Common myeloid progenitor, CD34-positive (primary cell): ENCODE measurements at regions not wholly inside any gene's neighbourhood (a gene's known extent, or its start where the extent isn't known, plus 50 kb on each side); places are given as distances from the start of the nearest gene placed in this dataset.

ENCODE experiments used
- CTCF ChIA-PET: fragments of 350-600 bp; sonication (Branson Sonifier 250); formaldehyde crosslinking; loops from one replicate; lab custom pipeline; 2021; ENCODE audit warnings: antibody characterized with exemption; lab: Charles Lee
- POLR2A ChIA-PET: fragments of 350-600 bp; sonication (Branson Sonifier 250); formaldehyde crosslinking; loops from one replicate; lab custom pipeline; 2021; ENCODE audit warnings: antibody characterized with exemption; lab: Charles Lee
- DNase-seq, 3 donors: peaks; one replicate each; pipeline versions ENCODE4 v3.0.0 to v3.0.0-alpha.2; 2013
- H3K27ac ChIP-seq, 2 experiments: 1 replicate in 1 of 2; 2 replicates in 1 of 2; pipeline ENCODE4 v1.7.0; 2013; ENCODE audit warnings: inconsistent platforms in 2 of 2, low read length in 2 of 2, mild to moderate bottlenecking in 2 of 2, low read depth in 1 of 2, moderate library complexity in 1 of 2; ENCODE audit not compliant: severe bottlenecking in 2 of 2, insufficient read depth in 1 of 2, poor library complexity in 1 of 2
- H3K27me3 ChIP-seq, 5 experiments: replicated peaks in 2 of 5; 1 replicate in 3 of 5; 2 replicates in 2 of 5; pipeline versions ENCODE4 v1.6.1 to v1.7.0; 2013; ENCODE audit warnings: low read length in 4 of 5, mild to moderate bottlenecking in 2 of 5, moderate library complexity in 2 of 5, inconsistent platforms in 1 of 5; ENCODE audit not compliant: insufficient read depth in 5 of 5, control insufficient read depth in 4 of 5
- H3K36me3 ChIP-seq, 4 experiments: 1 replicate in 2 of 4; 2 replicates in 2 of 4; pipeline versions ENCODE4 v1.6.1 to v1.7.0; 2013; ENCODE audit warnings: low read length in 3 of 4, control low read depth in 1 of 4, mild to moderate bottlenecking in 1 of 4; ENCODE audit not compliant: control insufficient read depth in 4 of 4, insufficient read depth in 4 of 4
- H3K4me1 ChIP-seq, 4 experiments: 1 replicate in 3 of 4; 2 replicates in 1 of 4; pipeline versions ENCODE4 v1.6.1 to v1.7.1; 2013; ENCODE audit warnings: low read length in 3 of 4, mild to moderate bottlenecking in 3 of 4, control low read depth in 1 of 4, inconsistent platforms in 1 of 4, moderate library complexity in 1 of 4; ENCODE audit not compliant: control insufficient read depth in 4 of 4, insufficient read depth in 4 of 4; ENCODE audit errors: control extremely low read depth in 1 of 4
- H3K4me3 ChIP-seq, 7 experiments: 1 replicate in 4 of 7; 2 replicates in 3 of 7; pipeline versions ENCODE4 v1.5.1 to v1.7.0; 2013; ENCODE audit warnings: mild to moderate bottlenecking in 7 of 7, low read length in 6 of 7, moderate library complexity in 6 of 7, inconsistent platforms in 2 of 7, low read depth in 2 of 7, control low read depth in 1 of 7; ENCODE audit not compliant: insufficient read depth in 4 of 7, control insufficient read depth in 1 of 7; ENCODE audit errors: extremely low read depth in 1 of 7
- H3K9me3 ChIP-seq, 5 experiments: 1 replicate in 4 of 5; 2 replicates in 1 of 5; pipeline versions ENCODE4 v1.6.1 to v1.7.1; 2013; ENCODE audit warnings: low read length in 4 of 5, mild to moderate bottlenecking in 2 of 5, inconsistent platforms in 1 of 5, low read depth in 1 of 5, moderate library complexity in 1 of 5; ENCODE audit not compliant: control insufficient read depth in 4 of 5, insufficient read depth in 2 of 5; ENCODE audit errors: control extremely low read depth in 1 of 5
- WGBS: methylation state at CpG from one replicate; pipeline ENCODE4 v1.1.5; 2013; ENCODE audit not compliant: insufficient coverage; 5-methylcytosine and 5-hydroxymethylcytosine counted together

DNA sequence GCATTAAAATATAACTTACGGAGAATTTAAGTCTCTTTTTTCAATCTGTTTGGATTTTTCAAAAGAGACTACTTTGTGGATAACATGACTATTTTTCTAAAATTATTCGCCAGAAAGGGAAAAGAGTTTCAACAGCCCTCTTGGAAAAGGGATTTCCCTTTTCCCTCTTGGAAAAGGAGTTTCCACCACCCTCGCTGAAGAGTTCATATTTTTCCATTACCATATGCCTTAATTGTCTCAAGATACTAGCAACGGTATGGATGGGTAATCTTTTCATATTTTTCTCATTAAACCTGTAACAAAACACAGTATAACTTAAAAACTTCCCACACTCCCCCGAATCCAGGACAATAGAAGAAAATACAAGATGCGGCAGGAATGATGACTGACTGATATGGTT lies 66.1 kb upstream of the SPATA12 start:
- H3K9me3 ChIP-seq: no peaks in the 10 kb centered on the region
- no peak overlapping the region for H3K27ac ChIP-seq
- H3K36me3 ChIP-seq: no peaks in the 10 kb centered on the region
- no peaks in the 10 kb centered on the region for H3K27me3 ChIP-seq
- ChIA-PET POLR2A (no interaction called here), CTCF (interaction anchor here (0.9 to 3.4 kb wide), 6 partner anchors 11 to 178 kb away, joined by 3 to 33 read pairs (median 10); no protein-coding TSS in a partner anchor)
- no peak for DNase-seq
- no peak overlapping the region for H3K4me3 ChIP-seq
- 94% methylated on average over 3 of the region's 6 CpGs for WGBS
- peaks cover 0 to 7% (median 2%) of the 10 kb centered on the region in 4 experiments for H3K4me1 ChIP-seq

GRCh38 chr3:56990641-56991015 lies 69.8 kb upstream of the SPATA12 start:
- 48% methylated on average over 2 of the region's 3 CpGs for WGBS
- POLR2A ChIA-PET: interaction anchor here (0.6 kb wide), 1 partner anchor 288 kb away, joined by 3 read pairs; no protein-coding TSS in a partner anchor

DNA sequence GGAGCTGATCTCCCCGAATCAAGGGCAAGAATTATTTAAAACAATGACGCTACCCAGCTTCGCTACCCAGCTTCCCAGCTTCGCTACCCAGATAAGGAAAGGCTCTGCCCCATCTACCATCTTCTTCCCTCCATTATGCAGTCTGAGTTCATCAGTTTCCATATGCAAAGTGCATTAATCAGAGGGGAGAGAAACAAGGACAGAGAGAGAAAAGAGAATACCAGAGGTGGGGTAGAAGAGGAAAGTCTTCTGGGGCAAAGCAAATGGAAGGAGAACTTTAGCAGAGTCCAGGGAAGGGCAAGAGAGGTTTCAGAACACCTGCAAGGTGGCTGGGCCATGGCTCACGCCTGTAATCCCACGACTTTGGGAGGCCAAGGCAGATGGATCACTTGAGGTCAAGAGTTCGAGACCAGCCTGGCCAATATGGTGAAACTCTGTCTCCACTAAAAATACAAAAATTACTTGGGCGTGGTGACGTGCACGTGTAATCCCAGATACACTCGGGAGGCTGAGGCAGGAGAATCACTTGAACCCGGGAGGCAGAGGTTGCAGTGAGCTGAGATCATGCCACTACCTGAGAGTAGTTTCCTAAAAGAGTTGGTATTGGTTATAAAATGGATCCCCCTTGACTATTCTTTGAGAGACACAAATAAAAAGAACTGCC lies 70.4 kb upstream of the SPATA12 start:
- Histone ChIP-seq H3K27ac (no peak overlapping the region), H3K4me1 (peaks cover 0 to 21% (median 12%) of the 10 kb centered on the region in 4 experiments), H3K9me3 (no peaks in the 10 kb centered on the region), H3K4me3 (no peak overlapping the region), H3K36me3 (no peaks in the 10 kb centered on the region), H3K27me3 (no peaks in the 10 kb centered on the region)
- ChIA-PET CTCF (interaction anchor here (0.6 to 9.6 kb wide), 28 partner anchors 8 to 317 kb away, joined by 3 to 170 read pairs (median 6); partner anchors contain the start of gene ARHGEF3), POLR2A (interaction anchor here (0.6 kb wide), 1 partner anchor 287 kb away, joined by 3 read pairs; no protein-coding TSS in a partner anchor)
- WGBS: 93% methylated on average over 9 of the region's 12 CpGs
- DNase-seq: no peak

More at GRCh38 chr3:56990641-56991015, 69.8 kb upstream of the SPATA12 start:
- H3K9me3 ChIP-seq: no peaks in the 10 kb centered on the region
- H3K4me3 ChIP-seq: no peak overlapping the region
- H3K4me1 ChIP-seq: peaks cover 0 to 16% (median 10%) of the 10 kb centered on the region in 4 experiments
- H3K36me3 ChIP-seq: no peaks in the 10 kb centered on the region
- H3K27me3 ChIP-seq: no peaks in the 10 kb centered on the region
- CTCF ChIA-PET: interaction anchor here (0.9 to 9.6 kb wide), 13 partner anchors 11 to 317 kb away, joined by 3 to 170 read pairs (median 11); partner anchors contain the start of gene ARHGEF3
- H3K27ac ChIP-seq: no peak overlapping the region
- no peak for DNase-seq

- ChIA-PET POLR2A (interaction anchor here (0.7 kb wide), 1 partner anchor 414 kb away, joined by 3 read pairs; no protein-coding TSS in a partner anchor), CTCF (interaction anchor here (0.6 to 9.6 kb wide), 47 partner anchors 9 to 341 kb away, joined by 3 to 170 read pairs (median 4); partner anchors contain the start of gene ARHGEF3)
- H3K27ac ChIP-seq: no peak overlapping the region
- 93% methylated on average over 11 of the region's 11 CpGs for WGBS
- no peaks in the 10 kb centered on the region for H3K9me3 ChIP-seq
- H3K4me3 ChIP-seq: no peak overlapping the region
- no peaks in the 10 kb centered on the region for H3K36me3 ChIP-seq
- H3K4me1 ChIP-seq: peaks cover 0 to 21% (median 12%) of the 10 kb centered on the region in 4 experiments
- no peaks in the 10 kb centered on the region for H3K27me3 ChIP-seq
- no peak for DNase-seq
Observed at GRCh38 chr3:56989169-56989976, 71.1 kb upstream of the SPATA12 start.

DNA sequence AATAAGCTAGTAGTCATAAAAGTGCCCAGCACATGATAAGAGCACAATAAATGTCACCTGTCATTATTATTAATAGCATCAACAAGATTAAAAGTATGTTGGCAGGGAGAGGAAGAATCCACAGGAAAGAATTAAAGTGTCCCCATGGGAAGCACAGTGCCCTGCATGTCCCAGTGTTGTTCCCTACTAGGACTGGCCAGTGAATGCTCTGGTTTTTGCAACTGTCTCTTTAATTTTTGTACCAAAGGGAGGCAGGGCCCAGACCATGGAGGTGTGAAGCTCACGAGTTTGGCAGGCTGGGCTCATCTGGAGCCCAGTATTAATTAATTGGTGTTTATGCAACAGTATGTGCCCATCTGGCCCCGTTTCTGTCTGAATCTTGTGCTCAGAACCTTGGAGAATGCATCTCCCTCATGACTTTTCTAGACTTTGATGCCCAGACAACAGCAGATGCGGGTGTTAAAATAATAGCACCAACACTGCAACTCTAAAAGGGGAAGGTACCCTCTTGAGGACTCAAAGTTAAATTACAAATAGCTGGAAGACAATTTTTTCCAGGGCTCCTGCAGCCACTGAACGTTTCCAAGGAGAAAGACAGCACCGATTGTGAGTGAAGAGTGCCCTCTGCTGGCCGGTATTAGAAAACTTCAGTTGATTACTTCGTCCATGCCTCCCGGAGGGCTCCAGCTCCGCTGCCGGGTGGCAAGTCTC lies 71.9 kb upstream of the SPATA12 start:
- Histone ChIP-seq H3K27me3 (no peaks in the 10 kb centered on the region), H3K27ac (no peak overlapping the region), H3K4me3 (no peak overlapping the region), H3K36me3 (no peaks in the 10 kb centered on the region), H3K4me1 (peaks cover 0 to 21% (median 12%) of the 10 kb centered on the region in 4 experiments), H3K9me3 (no peaks in the 10 kb centered on the region)
- ChIA-PET POLR2A (interaction anchor here (0.7 kb wide), 1 partner anchor 414 kb away, joined by 3 read pairs; no protein-coding TSS in a partner anchor), CTCF (interaction anchor here (0.6 to 9.6 kb wide), 54 partner anchors 9 to 360 kb away, joined by 3 to 170 read pairs (median 4); partner anchors contain the start of gene ARHGEF3)
- 15% methylated on average over 5 of the region's 10 CpGs for WGBS
- peak; percentile 70 to 79 (median 71) for DNase-seq

- Histone ChIP-seq H3K9me3 (no peaks in the 10 kb centered on the region), H3K4me1 (peaks cover 0 to 21% (median 12%) of the 10 kb centered on the region in 4 experiments), H3K27me3 (no peaks in the 10 kb centered on the region), H3K4me3 (no peak overlapping the region), H3K36me3 (no peaks in the 10 kb centered on the region), H3K27ac (no peak overlapping the region)
- CTCF ChIA-PET: interaction anchor here (0.7 to 9.6 kb wide), 28 partner anchors 15 to 314 kb away, joined by 3 to 170 read pairs (median 5); partner anchors contain the start of gene ARHGEF3
- 89% methylated on average over 3 of the region's 6 CpGs for WGBS
- peak in 1 of 3 donors; percentile 34 for DNase-seq
- POLR2A ChIA-PET: interaction anchor here (0.6 to 0.7 kb wide), 2 partner anchors 281 to 285 kb away, joined by 3 to 6 read pairs; no protein-coding TSS in a partner anchor
Observed at GRCh38 chr3:56987238-56987895, 73.1 kb upstream of the SPATA12 start.
